HCT116 (cell line): ENCODE measurements at regions not wholly inside any gene's neighbourhood (a gene's known extent, or its start where the extent isn't known, plus 50 kb on each side); places are given as distances from the start of the nearest gene placed in this dataset.

Source experiments
- ATAC-seq: fragments of 200-7000 bp; cut with Tn5 transposase; 2 replicates; pipeline ENCODE4 v1.9.1; 2020; ENCODE audit warnings: mild to moderate bottlenecking, moderate library complexity
- BruUV-seq: library from RNA; stranded (reverse); fragments of 400-500 nt; replicated peaks from 2 replicates; lab custom pipeline; 2021; lab: Mats Ljungman, UMichigan
- CTCF ChIA-PET: fragments of 300-600 bp; sonication (Branson Sonifier 250); formaldehyde crosslinking; loops from one replicate; lab custom pipeline; 2021; ENCODE audit warnings: antibody characterized with exemption; lab: Charles Lee
- POLR2A ChIA-PET: fragments of 300-600, 350-600 bp; sonication (Branson Sonifier 250); formaldehyde crosslinking; loops from one replicate; lab custom pipeline; 2021; ENCODE audit warnings: antibody characterized with exemption; lab: Charles Lee
- RAD21 ChIA-PET, 2 experiments: fragments of 300-600 bp; sonication (Branson Sonifier 250); formaldehyde crosslinking; loops; one replicate each; lab custom pipeline; 2023; ENCODE audit warnings: low total read pairs in 2 of 2; ENCODE audit not compliant: uncharacterized antibody in 2 of 2, unreplicated experiment in 2 of 2, low non-redundant PET in 1 of 2; lab: Charles Lee
- DNase-seq: peaks from one replicate; pipeline ENCODE4 v3.0.0-alpha.2; 2010; ENCODE audit warnings: low read depth, low spot score
- H2AFZ ChIP-seq: fragments of 200-600 bp; shearing (Covaris generic), sonication (generic); 2 replicates; pipeline ENCODE4 v1.6.1; 2017; ENCODE audit warnings: low read depth, mixed run types, mixed read lengths, antibody characterized with exemption, low read length; ENCODE audit not compliant: poor library complexity, severe bottlenecking
- H3K27ac ChIP-seq: 2 replicates; pipeline ENCODE4 v1.5.1; 2012; ENCODE audit warnings: low read depth, low read length
- H3K27me3 ChIP-seq: fragments of 200-600 bp; sonication (generic); 2 replicates; pipeline ENCODE4 v1.6.1; 2016; ENCODE audit warnings: mixed run types, low read length, mixed read lengths; ENCODE audit not compliant: insufficient read depth
- H3K36me3 ChIP-seq, 2 experiments: fragments of 200-500 bp in 1 of 2; fragments of 200-600 bp in 1 of 2; sonication (Bioruptor generic) in 1 of 2; sonication (generic) in 1 of 2; 2 replicates each; pipeline versions ENCODE4 v1.5.1 to v1.6.1; 2014 to 2016; ENCODE audit warnings: low read length in 2 of 2, inconsistent platforms in 1 of 2, mixed read lengths in 1 of 2, mixed run types in 1 of 2; ENCODE audit not compliant: insufficient read depth in 2 of 2, control insufficient read depth in 1 of 2
- H3K4me1 ChIP-seq, 2 experiments: fragments of 200-600 bp in 1 of 2; sonication (generic) in 1 of 2; 2 replicates each; pipeline versions ENCODE4 v1.5.1 to v1.6.1; 2012 to 2017; ENCODE audit warnings: low read length in 2 of 2, inconsistent platforms in 1 of 2, mild to moderate bottlenecking in 1 of 2, mixed read lengths in 1 of 2, mixed run types in 1 of 2, moderate library complexity in 1 of 2; ENCODE audit not compliant: insufficient read depth in 2 of 2, control insufficient read depth in 1 of 2
- H3K4me2 ChIP-seq: fragments of 200-600 bp; sonication (generic); 2 replicates; pipeline ENCODE4 v1.6.1; 2017; ENCODE audit warnings: mixed run types, low read length, mixed read lengths
- H3K4me3 ChIP-seq, 2 experiments: fragments of 200-600 bp in 1 of 2; sonication (generic) in 1 of 2; replicated peaks in 1 of 2; 2 replicates each; pipeline ENCODE4 v1.5.1; 2011 to 2016; ENCODE audit warnings: low read length in 2 of 2, control low read depth in 1 of 2, low read depth in 1 of 2, mild to moderate bottlenecking in 1 of 2, mixed read lengths in 1 of 2, mixed run types in 1 of 2
- H3K79me2 ChIP-seq: fragments of 200-600 bp; sonication (generic); 2 replicates; pipeline ENCODE4 v1.6.1; 2017; ENCODE audit warnings: mild to moderate bottlenecking, mixed run types, low read length, moderate library complexity, mixed read lengths; ENCODE audit not compliant: insufficient read depth
- H3K9ac ChIP-seq: fragments of 200-600 bp; sonication (generic); 2 replicates; pipeline ENCODE4 v1.6.1; 2016; ENCODE audit warnings: low read length, mixed read lengths
- H3K9me2 ChIP-seq: fragments of 200-600 bp; sonication (generic), shearing (Covaris generic); 2 replicates; pipeline ENCODE4 v1.6.1; 2017; ENCODE audit warnings: mixed run types, mild to moderate bottlenecking, moderate library complexity; ENCODE audit not compliant: insufficient read depth
- H3K9me3 ChIP-seq, 2 experiments: fragments of 200-500 bp in 1 of 2; fragments of 200-600 bp in 1 of 2; sonication (Bioruptor generic) in 1 of 2; sonication (generic) in 1 of 2; 2 replicates each; pipeline ENCODE4 v1.6.1; 2014 to 2017; ENCODE audit warnings: low read length in 2 of 2, mixed read lengths in 2 of 2, inconsistent platforms in 1 of 2, low read depth in 1 of 2, mild to moderate bottlenecking in 1 of 2, mixed run types in 1 of 2, moderate library complexity in 1 of 2; ENCODE audit not compliant: control insufficient read depth in 1 of 2, insufficient read depth in 1 of 2
- H4K20me1 ChIP-seq: fragments of 200-600 bp; sonication (generic), shearing (Covaris generic); 2 replicates; pipeline ENCODE4 v1.6.1; 2017; ENCODE audit warnings: mixed run types, mild to moderate bottlenecking, moderate library complexity; ENCODE audit not compliant: insufficient read depth
- ATF3 ChIP-seq: IDR thresholded peaks from 2 replicates; pipeline ENCODE4 v1.6.1; 2012
- FOSL1 ChIP-seq: IDR thresholded peaks from 2 replicates; pipeline ENCODE4 v1.6.1; 2012; ENCODE audit warnings: low read depth
- JUND ChIP-seq: IDR thresholded peaks from 2 replicates; pipeline ENCODE4 v1.6.1; 2012
- MAX ChIP-seq: IDR thresholded peaks from 2 replicates; pipeline ENCODE4 v1.6.1; 2012
- POLR2A ChIP-seq: IDR thresholded peaks from 2 replicates; pipeline ENCODE4 v1.7.0; 2011; ENCODE audit warnings: borderline replicate concordance; ENCODE audit not compliant: insufficient read depth, insufficient read length; ENCODE audit errors: extremely low read depth
- POLR2AphosphoS5 ChIP-seq: IDR thresholded peaks from 2 replicates; pipeline ENCODE4 v1.6.1; 2011; ENCODE audit warnings: mild to moderate bottlenecking, low read depth, low read length, moderate library complexity
- REST ChIP-seq: IDR thresholded peaks from 2 replicates; pipeline ENCODE4 v1.6.1; 2012; ENCODE audit warnings: low read depth
- SIN3A ChIP-seq: IDR thresholded peaks from 2 replicates; pipeline ENCODE4 v1.6.1; 2012; ENCODE audit warnings: low read depth
- SRF ChIP-seq: IDR thresholded peaks from 2 replicates; pipeline ENCODE4 v1.6.1; 2012; ENCODE audit warnings: low read depth
- YY1 ChIP-seq: IDR thresholded peaks from 2 replicates; pipeline ENCODE4 v1.6.1; 2011; ENCODE audit warnings: low read length, low read depth, moderate library complexity, mild to moderate bottlenecking; ENCODE audit not compliant: insufficient replicate concordance; ENCODE audit errors: extremely low read depth
- ZFX ChIP-seq: fragments of 450-650 bp; IDR thresholded peaks from 2 replicates; pipeline ENCODE4 v1.6.1; 2017
- intact Hi-C: fragments of 100-400 bp; cut with micrococcal nuclease; formaldehyde crosslinking; loops from 2 replicates; pipeline ENCODE4 v1.10.0; 2022

- Histone ChIP-seq H3K27ac (no peak overlapping the region), H3K27me3 (no peaks in the 10 kb centered on the region; the same call in 1 of the 2 replicates), H3K9ac (no peak overlapping the region), H3K4me1 (no peaks in the 10 kb centered on the region), H3K79me2 (no peaks in the 10 kb centered on the region), H3K36me3 (no peaks in the 10 kb centered on the region), H2AFZ (no peak overlapping the region), H3K4me2 (no peak overlapping the region), H3K9me2 (no peaks in the 10 kb centered on the region), H3K4me3 (no peak overlapping the region), H4K20me1 (no peaks in the 10 kb centered on the region), H3K9me3 (no peaks in the 10 kb centered on the region)
- no TSS peak for BruUV-seq
- ATAC-seq: no peak
- ChIA-PET POLR2A (no interaction called here), CTCF (no interaction called here)
- intact Hi-C loops: no loop called here
- TF ChIP-seq ZFX (no peak), FOSL1 (no peak), MAX (no peak), POLR2A (no peak), SRF (no peak), JUND (no peak), ATF3 (no peak), POLR2AphosphoS5 (no peak), SIN3A (no peak), REST (no peak), YY1 (no peak)
- TF ChIP-seq, all 23 proteins: peak for 0
- DNase-seq: no peak
- RAD21 ChIA-PET: no interaction called here
Observed at GRCh38 chr4:18630218-18631110, 608.9 kb upstream of the LCORL start.
